Gastrocnemius medialis (tissue), 4 donors: ENCODE measurements at regions not wholly inside any gene's neighbourhood (a gene's known extent, or its start where the extent isn't known, plus 50 kb on each side); places are given as distances from the start of the nearest gene placed in this dataset.
A peak's percentile ranks its signal among the peaks of the same experiment; 100 is the strongest.

ENCODE experiments used
- ATAC-seq, 2 donors: fragments of 150-250 bp; one replicate each; pipeline ENCODE4 v1.9.1; 2016
- DNase-seq, 2 donors: peaks; one replicate each; pipeline ENCODE4 v3.0.0-alpha.2; 2019
- H3K27ac ChIP-seq, 4 donors: fragments of 200-600 bp; sonication (generic); 1 replicate in 1 of 4; 2 replicates in 3 of 4; pipeline ENCODE4 v1.5.1; 2016 to 2018; ENCODE audit warnings: mild to moderate bottlenecking in 2 of 4, moderate library complexity in 1 of 4
- H3K27me3 ChIP-seq, 3 donors: fragments of 200-600 bp; sonication (generic) in 2 of 3; 1 replicate in 1 of 3; 2 replicates in 2 of 3; pipeline versions ENCODE4 v1.5.1 to v1.6.0; 2016 to 2019; ENCODE audit warnings: mild to moderate bottlenecking in 1 of 3, moderate library complexity in 1 of 3
- H3K36me3 ChIP-seq, 2 donors: fragments of 200-600 bp; sonication (generic) in 1 of 2; one replicate each; pipeline ENCODE4 v1.5.1; 2017 to 2018
- H3K4me1 ChIP-seq, 2 donors: fragments of 200-600 bp; sonication (generic) in 1 of 2; one replicate each; pipeline ENCODE4 v1.5.1; 2016 to 2017; ENCODE audit warnings: mild to moderate bottlenecking in 2 of 2
- H3K4me3 ChIP-seq, 4 donors: fragments of 200-600 bp; sonication (generic) in 3 of 4; 1 replicate in 1 of 4; 2 replicates in 3 of 4; pipeline ENCODE4 v1.5.1; 2016 to 2019; ENCODE audit warnings: mild to moderate bottlenecking in 2 of 4
- H3K9me3 ChIP-seq, 3 donors: fragments of 200-600 bp; sonication (generic) in 2 of 3; 1 replicate in 1 of 3; 2 replicates in 2 of 3; pipeline ENCODE4 v1.5.1; 2016 to 2019
- POLR2A ChIP-seq, 2 donors: fragments of 450-650 bp; IDR thresholded peaks; one replicate each; pipeline ENCODE4 v1.6.1; 2017; ENCODE audit warnings: antibody characterized with exemption in 2 of 2, mild to moderate bottlenecking in 2 of 2, moderate library complexity in 2 of 2
- in situ Hi-C, 4 donors: fragments of 200-750 bp; cut with MboI; loops; one replicate each; pipeline versions ENCODE4 v1.15.0 to v1.8.0; 2017; ENCODE audit warnings: low sequenced_read_pairs in 4 of 4
- intact Hi-C: fragments of 100-400 bp; cut with DNase I; formaldehyde crosslinking; loops from one replicate; pipeline ENCODE4 v1.15.1; 2023; ENCODE audit warnings: low total_unique reads
- TF ChIP-seq, protein P1 (sequence below), 5 experiments: fragments of 450-650 bp in 3 of 5; fragments of 200-600 bp in 2 of 5; sonication (generic) in 2 of 5; IDR thresholded peaks in 4 of 5; conservative IDR thresholded peaks in 1 of 5; 1 replicate in 4 of 5; 2 replicates in 1 of 5; pipeline ENCODE4 v1.5.1; 2016 to 2019; ENCODE audit warnings: antibody characterized with exemption in 5 of 5, mild to moderate bottlenecking in 3 of 5, moderate library complexity in 3 of 5

DNA sequence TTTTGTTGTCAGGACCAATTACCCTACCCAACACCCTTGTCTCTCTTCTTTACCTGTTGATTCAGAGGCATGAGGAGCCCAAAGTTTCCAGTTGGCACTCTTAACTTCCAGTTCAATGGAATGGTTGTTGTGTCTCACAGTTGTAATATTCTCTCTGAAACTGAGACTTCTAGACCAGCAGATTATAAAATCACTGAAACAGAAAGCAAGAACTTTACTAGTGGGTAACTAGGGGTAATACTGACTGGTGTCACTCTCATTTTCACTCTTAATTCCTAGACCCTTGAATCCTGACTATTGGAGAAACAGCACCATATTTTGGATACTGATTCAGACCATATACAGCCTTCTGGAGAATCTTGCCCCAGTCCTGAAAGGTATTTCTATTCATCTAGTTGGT lies 140.2 kb upstream of the MMS22L start:
- intact Hi-C loops (no loop called here), in situ Hi-C loops (no loop called here)
- TF ChIP-seq POLR2A (IDR thresholded peaks at IDR 0.05): no peak
- TF ChIP-seq, protein P1, sequence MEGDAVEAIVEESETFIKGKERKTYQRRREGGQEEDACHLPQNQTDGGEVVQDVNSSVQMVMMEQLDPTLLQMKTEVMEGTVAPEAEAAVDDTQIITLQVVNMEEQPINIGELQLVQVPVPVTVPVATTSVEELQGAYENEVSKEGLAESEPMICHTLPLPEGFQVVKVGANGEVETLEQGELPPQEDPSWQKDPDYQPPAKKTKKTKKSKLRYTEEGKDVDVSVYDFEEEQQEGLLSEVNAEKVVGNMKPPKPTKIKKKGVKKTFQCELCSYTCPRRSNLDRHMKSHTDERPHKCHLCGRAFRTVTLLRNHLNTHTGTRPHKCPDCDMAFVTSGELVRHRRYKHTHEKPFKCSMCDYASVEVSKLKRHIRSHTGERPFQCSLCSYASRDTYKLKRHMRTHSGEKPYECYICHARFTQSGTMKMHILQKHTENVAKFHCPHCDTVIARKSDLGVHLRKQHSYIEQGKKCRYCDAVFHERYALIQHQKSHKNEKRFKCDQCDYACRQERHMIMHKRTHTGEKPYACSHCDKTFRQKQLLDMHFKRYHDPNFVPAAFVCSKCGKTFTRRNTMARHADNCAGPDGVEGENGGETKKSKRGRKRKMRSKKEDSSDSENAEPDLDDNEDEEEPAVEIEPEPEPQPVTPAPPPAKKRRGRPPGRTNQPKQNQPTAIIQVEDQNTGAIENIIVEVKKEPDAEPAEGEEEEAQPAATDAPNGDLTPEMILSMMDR (IDR thresholded peaks at IDR 0.05 in 4 of 5, conservative IDR thresholded peaks at IDR 0.05 in 1 of 5): no peak
- Histone ChIP-seq H3K4me1 (no peaks in the 10 kb centered on the region), H3K27ac (no peak overlapping the region), H3K9me3 (no peaks in the 10 kb centered on the region), H3K4me3 (no peak overlapping the region), H3K36me3 (no peaks in the 10 kb centered on the region), H3K27me3 (no peaks in the 10 kb centered on the region)
- DNase-seq (no peak), ATAC-seq (no peak)

DNA sequence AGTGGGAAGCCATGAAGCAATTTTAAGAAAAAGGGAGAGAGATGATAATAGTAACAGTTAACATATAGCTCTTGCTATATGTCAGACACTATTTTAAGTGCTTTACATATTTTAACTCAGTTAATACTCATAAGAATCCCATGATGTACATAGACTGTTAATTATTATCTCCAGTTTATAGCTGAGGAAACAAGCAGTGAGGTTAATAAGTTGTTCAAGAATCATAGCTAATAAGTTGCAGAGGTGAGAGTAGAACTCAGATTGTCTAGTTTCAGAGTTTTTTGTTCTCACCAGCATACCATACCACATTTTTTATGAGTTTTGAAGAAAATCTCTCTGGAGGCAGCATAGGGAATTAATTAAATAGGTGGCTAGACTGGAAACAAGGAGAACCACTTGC lies 144.6 kb upstream of the MMS22L start:
- intact Hi-C loops (no loop called here), in situ Hi-C loops (no loop called here)
- Histone ChIP-seq H3K9me3 (no peaks in the 10 kb centered on the region), H3K4me1 (no peaks in the 10 kb centered on the region), H3K36me3 (no peaks in the 10 kb centered on the region), H3K27me3 (no peaks in the 10 kb centered on the region), H3K4me3 (no peak overlapping the region), H3K27ac (no peak overlapping the region)
- DNase-seq (no peak), ATAC-seq (no peak)
- no peak for TF ChIP-seq POLR2A (IDR thresholded peaks at IDR 0.05)
- TF ChIP-seq, protein P1 (IDR thresholded peaks at IDR 0.05 in 4 of 5, conservative IDR thresholded peaks at IDR 0.05 in 1 of 5): no peak

DNA sequence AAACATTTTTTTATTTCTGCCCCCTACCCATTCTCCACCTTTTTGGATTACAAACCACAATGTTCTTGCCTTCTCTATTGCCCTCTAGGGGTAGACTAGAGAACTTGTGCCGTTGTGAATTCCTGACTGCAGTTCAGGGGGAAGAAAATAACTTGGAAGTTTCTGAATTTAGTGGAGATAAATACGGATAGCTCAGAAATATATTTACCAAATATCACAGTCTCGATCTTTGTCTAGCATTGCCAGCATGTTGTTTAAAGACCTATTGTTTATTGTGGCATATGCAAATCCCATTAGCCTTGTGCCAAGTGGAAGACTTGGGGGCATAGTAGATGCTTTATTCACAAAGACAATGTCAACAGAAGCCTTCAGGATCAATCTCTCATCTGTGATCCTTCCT lies 154.1 kb upstream of the MMS22L start:
- DNase-seq (no peak), ATAC-seq (no peak)
- H3K27ac ChIP-seq: no peak overlapping the region
- H3K27me3 ChIP-seq: no peaks in the 10 kb centered on the region
- in situ Hi-C loops: no loop called here
- H3K9me3 ChIP-seq: no peaks in the 10 kb centered on the region
- TF ChIP-seq, protein P1 (IDR thresholded peaks at IDR 0.05 in 4 of 5, conservative IDR thresholded peaks at IDR 0.05 in 1 of 5): no peak
- no peak for TF ChIP-seq POLR2A (IDR thresholded peaks at IDR 0.05)
- H3K36me3 ChIP-seq: no peaks in the 10 kb centered on the region
- H3K4me1 ChIP-seq: no peaks in the 10 kb centered on the region
- intact Hi-C loops: no loop called here
- no peak overlapping the region for H3K4me3 ChIP-seq

DNA sequence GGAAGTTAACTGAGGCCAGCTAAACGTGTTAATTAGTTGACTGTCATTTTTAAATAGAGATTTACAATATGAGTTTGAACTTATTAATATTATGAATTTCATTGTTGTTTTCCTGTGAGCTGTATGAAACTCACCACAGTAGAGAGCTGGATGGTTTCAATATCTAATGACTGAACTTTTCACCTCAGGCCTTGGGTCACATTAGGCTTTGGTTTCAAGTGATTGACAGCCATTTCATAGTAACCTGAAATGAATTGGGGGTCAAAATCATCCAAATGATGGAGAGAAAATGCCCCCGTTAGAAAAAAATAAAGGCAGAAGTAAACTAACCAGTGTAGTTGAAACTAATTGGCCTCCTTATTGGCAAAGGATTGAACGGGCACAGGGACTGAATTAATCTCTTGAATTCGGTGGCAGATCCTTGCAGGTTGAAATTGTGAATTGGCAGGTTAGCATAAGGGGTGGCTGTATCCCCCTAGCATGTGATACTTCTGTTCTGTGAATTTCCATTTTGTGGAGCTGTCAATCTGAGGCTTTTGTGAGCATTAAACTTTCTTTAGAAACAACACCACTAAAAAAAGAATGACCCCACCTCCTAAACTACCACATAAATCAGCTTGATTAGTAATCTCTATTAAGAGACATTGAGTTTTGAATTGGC lies 155.1 kb upstream of the MMS22L start:
- in situ Hi-C loops (no loop called here), intact Hi-C loops (no loop called here)
- Histone ChIP-seq H3K9me3 (no peaks in the 10 kb centered on the region), H3K36me3 (no peaks in the 10 kb centered on the region), H3K27me3 (no peaks in the 10 kb centered on the region), H3K4me1 (no peaks in the 10 kb centered on the region), H3K27ac (no peak overlapping the region), H3K4me3 (no peak overlapping the region)
- ATAC-seq (no peak), DNase-seq (no peak)
- no peak for TF ChIP-seq POLR2A (IDR thresholded peaks at IDR 0.05)

DNA sequence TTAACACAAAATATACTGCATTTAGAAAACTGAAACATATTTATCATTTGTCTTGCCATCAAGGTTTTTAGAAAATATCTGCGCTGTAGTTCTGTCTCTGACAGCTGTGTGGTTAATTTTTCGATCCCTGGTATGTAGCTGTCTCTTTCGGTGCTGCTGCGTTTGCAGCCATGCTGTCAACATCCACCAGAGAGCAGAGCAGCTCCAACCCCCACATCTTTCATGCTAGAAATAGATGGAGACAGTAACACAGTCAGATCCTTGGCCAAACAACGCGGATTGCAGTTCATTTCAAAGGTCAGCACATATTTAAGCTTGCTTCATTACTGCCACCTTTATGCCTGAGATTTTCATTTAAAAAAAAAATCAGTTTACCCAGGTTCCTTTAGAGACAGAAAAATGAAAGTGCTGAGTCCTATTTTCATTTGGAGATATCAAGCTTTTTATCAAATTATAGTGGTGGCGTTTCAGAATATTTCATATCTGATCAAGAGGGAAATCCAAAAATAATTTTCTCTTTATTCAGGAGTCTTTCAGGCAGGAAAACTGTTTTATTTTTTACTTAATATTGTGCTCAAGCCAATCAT lies 157.7 kb upstream of the MMS22L start:
- no peaks in the 10 kb centered on the region for H3K27me3 ChIP-seq
- ATAC-seq (no peak), DNase-seq (no peak)
- H3K36me3 ChIP-seq: no peaks in the 10 kb centered on the region
- no peak overlapping the region for H3K4me3 ChIP-seq
- H3K9me3 ChIP-seq: no peaks in the 10 kb centered on the region
- H3K27ac ChIP-seq: no peak overlapping the region
- in situ Hi-C loops (no loop called here), intact Hi-C loops (no loop called here)
- no peaks in the 10 kb centered on the region for H3K4me1 ChIP-seq
- no peak for TF ChIP-seq POLR2A (IDR thresholded peaks at IDR 0.05)
- TF ChIP-seq, protein P1 (IDR thresholded peaks at IDR 0.05 in 4 of 5, conservative IDR thresholded peaks at IDR 0.05 in 1 of 5): peak in 1 of 5 experiments; percentile 23
